ENCODE measurements at regions not wholly inside any gene's neighbourhood (a gene's known extent, or its start where the extent isn't known, plus 50 kb on each side); places are given as distances from the start of the nearest gene placed in this dataset.

- Mint-ChIP-seq H3K9me3 (no peaks in the 10 kb centered on the region), H3K4me3 (no peak overlapping the region), H3K36me3 (ENCODE audit: low read depth) (no peaks in the 10 kb centered on the region), H3K27ac (no peak overlapping the region), H3K4me1 (ENCODE audit: low read depth) (no peaks in the 10 kb centered on the region), H3K27me3 (no peaks in the 10 kb centered on the region)
Measured at GRCh38 chr5:89956838-89957237, 452.7 kb downstream of the CETN3 start.

DNA sequence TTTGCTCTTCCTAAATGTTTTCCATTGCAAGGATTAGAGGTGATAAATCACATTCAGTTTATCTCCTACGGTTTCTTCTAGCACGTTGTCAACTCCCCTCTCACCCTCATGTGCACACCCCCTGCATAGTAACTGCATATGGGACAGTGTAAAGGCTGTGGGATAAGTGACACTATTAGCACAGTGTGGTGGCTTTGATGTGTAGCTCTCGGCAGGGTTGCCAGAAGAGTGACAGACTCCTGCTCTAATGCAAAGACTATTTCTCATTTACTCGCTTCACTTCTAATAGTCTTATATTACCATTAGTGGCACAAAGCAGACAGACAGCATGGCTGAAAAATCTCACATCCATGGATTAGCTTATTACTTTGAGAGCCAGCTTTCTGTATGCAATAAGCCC, 454.6 kb downstream of the CETN3 start:
- Mint-ChIP-seq H3K4me3 (no peak overlapping the region), H3K27me3 (no peaks in the 10 kb centered on the region), H3K4me1 (ENCODE audit: low read depth) (no peaks in the 10 kb centered on the region), H3K27ac (no peak overlapping the region), H3K36me3 (ENCODE audit: low read depth) (no peaks in the 10 kb centered on the region), H3K9me3 (no peaks in the 10 kb centered on the region)

GRCh38 chr5:89951876-89952275, 457.7 kb downstream of the CETN3 start:
- Mint-ChIP-seq H3K27ac (no peak overlapping the region), H3K36me3 (ENCODE audit: low read depth) (no peaks in the 10 kb centered on the region), H3K27me3 (no peaks in the 10 kb centered on the region)

DNA sequence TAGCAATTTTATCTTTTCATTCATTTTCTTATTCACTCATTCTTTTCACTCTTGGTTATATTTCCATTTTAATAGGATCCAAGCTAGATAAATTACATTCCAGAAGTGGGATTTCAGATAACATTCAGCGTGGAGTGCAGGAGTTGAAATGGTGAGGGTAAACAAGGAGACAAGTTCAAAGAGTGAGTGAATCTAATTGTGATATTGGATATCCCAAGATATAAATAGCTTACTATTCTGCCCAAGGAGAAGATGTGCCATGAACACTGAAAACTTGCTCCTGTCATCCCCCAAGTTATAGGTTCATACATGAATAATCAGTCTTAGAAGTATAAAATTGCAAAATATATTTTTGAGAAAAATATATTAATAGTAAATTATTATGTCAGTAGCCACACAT, 459.3 kb downstream of the CETN3 start:
- no peaks in the 10 kb centered on the region for H3K36me3 Mint-ChIP-seq (ENCODE audit: low read depth)
- no peaks in the 10 kb centered on the region for H3K9me3 Mint-ChIP-seq
- H3K4me1 Mint-ChIP-seq (ENCODE audit: low read depth) = no peaks in the 10 kb centered on the region
- H3K4me3 Mint-ChIP-seq = no peak overlapping the region
- H3K27me3 Mint-ChIP-seq = no peaks in the 10 kb centered on the region
- no peak overlapping the region for H3K27ac Mint-ChIP-seq

More at GRCh38 chr5:89951876-89952275, 457.7 kb downstream of the CETN3 start:
- H3K4me1 Mint-ChIP-seq (ENCODE audit: low read depth) = no peaks in the 10 kb centered on the region
- H3K9me3 Mint-ChIP-seq = no peaks in the 10 kb centered on the region
- H3K4me3 Mint-ChIP-seq = no peak overlapping the region

DNA sequence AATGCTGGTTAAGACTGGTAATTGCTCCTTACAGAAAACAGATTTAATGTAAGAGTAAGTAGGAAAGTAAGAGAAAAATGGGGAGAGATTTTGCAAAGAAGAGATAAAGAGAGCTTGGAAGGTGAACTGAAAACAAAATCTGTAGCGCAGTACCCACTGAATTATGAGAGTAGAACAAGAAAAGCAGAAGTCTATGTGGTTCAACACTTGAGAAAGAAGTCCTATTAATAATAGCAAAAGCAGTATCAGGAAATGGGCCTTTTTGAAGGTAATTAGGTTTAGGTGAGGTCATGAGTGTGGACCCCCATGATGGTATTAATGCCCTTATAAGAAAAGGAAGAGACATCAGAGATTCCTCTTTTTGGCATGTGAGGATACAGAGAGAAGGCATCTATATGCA, 460.6 kb downstream of the CETN3 start:
- H3K27ac Mint-ChIP-seq = no peak overlapping the region
- no peaks in the 10 kb centered on the region for H3K27me3 Mint-ChIP-seq
- no peaks in the 10 kb centered on the region for H3K9me3 Mint-ChIP-seq
- H3K36me3 Mint-ChIP-seq (ENCODE audit: low read depth) = no peaks in the 10 kb centered on the region
- H3K4me3 Mint-ChIP-seq = no peak overlapping the region
- no peaks in the 10 kb centered on the region for H3K4me1 Mint-ChIP-seq (ENCODE audit: low read depth)

- H3K9me3 Mint-ChIP-seq = peaks cover 3% of the 10 kb centered on the region
- no peak overlapping the region for H3K27ac Mint-ChIP-seq
- no peaks in the 10 kb centered on the region for H3K4me1 Mint-ChIP-seq (ENCODE audit: low read depth)
- no peaks in the 10 kb centered on the region for H3K27me3 Mint-ChIP-seq
- H3K36me3 Mint-ChIP-seq (ENCODE audit: low read depth) = no peaks in the 10 kb centered on the region
- no peak overlapping the region for H3K4me3 Mint-ChIP-seq
Measured at GRCh38 chr5:89946916-89947315, 462.6 kb downstream of the CETN3 start.

GRCh38 chr5:89946508-89946907, 463.0 kb downstream of the CETN3 start:
- Mint-ChIP-seq H3K9me3 (peaks cover 3% of the 10 kb centered on the region), H3K4me3 (no peak overlapping the region), H3K27ac (no peak overlapping the region), H3K36me3 (ENCODE audit: low read depth) (no peaks in the 10 kb centered on the region), H3K4me1 (ENCODE audit: low read depth) (no peaks in the 10 kb centered on the region), H3K27me3 (no peaks in the 10 kb centered on the region)

DNA sequence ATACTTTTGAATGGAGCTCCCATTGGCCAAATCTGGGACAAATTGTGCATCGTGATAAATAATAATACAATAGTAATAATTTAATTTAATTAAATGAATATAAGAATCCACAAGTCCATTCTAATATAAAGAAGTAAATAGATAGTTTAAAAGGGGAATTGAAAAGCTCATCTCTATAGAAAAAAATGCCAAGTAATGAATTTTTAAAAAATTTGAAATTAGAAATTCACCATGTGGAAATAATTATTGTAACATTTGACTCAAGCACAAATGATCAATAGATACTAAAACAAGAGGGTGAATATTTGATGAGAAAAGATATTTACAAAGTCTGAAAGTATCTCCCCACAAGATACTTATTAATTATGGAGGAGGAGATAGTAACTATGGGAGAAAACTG, 467.4 kb downstream of the CETN3 start:
- Mint-ChIP-seq H3K4me1 (ENCODE audit: low read depth) (no peaks in the 10 kb centered on the region), H3K9me3 (peaks cover 6% of the 10 kb centered on the region), H3K27me3 (no peaks in the 10 kb centered on the region), H3K36me3 (ENCODE audit: low read depth) (no peaks in the 10 kb centered on the region), H3K4me3 (no peak overlapping the region), H3K27ac (no peak overlapping the region)

DNA sequence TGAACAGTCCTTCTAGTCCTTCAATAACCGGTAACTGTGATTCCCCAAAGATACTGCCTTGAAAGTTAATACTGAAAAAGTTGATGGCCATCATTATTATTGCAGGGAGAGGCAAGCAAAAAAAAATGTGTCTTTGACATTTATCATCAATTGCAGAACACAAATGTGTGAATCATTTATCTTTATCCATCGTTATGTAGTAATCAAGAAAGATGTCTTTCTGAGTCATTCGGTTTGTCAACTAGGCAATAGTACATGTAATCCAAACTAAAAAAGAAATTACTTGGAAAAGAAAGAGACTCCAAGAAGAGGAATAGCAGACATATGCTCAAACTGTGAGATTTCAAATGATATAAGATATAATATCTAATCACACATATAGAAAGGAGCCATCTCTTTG, 473.0 kb downstream of the CETN3 start:
- Mint-ChIP-seq H3K36me3 (ENCODE audit: low read depth) (no peaks in the 10 kb centered on the region), H3K27ac (no peak overlapping the region), H3K4me3 (no peak overlapping the region), H3K27me3 (no peaks in the 10 kb centered on the region), H3K4me1 (ENCODE audit: low read depth) (no peaks in the 10 kb centered on the region), H3K9me3 (peaks cover 3% of the 10 kb centered on the region)

- no peaks in the 10 kb centered on the region for H3K27me3 Mint-ChIP-seq
- peaks cover 3% of the 10 kb centered on the region for H3K9me3 Mint-ChIP-seq
- H3K4me1 Mint-ChIP-seq (ENCODE audit: low read depth) = no peaks in the 10 kb centered on the region
- no peaks in the 10 kb centered on the region for H3K36me3 Mint-ChIP-seq (ENCODE audit: low read depth)
- H3K4me3 Mint-ChIP-seq = no peak overlapping the region
- H3K27ac Mint-ChIP-seq = no peak overlapping the region
Measured at GRCh38 chr5:89934069-89934468, 475.5 kb downstream of the CETN3 start.

DNA sequence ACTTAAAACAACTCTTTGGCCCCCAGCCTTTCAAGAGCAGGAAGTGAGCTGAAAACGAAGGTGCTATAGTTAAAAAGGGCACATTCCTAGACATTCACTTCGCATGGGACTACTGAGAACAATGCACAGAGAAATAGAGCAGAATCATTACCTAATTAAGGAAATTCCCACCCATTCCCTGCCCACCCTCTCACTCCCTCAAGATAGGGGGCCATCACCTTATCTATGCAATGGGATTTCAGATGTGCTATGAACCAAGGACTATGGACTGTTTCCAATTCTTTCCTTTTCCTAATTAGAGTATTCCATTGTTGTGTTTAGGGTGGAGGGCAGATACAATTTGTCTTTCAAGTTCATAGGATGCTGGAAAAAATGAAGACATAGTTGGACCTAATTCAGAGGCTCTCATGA, 476.8 kb downstream of the CETN3 start:
- H3K27ac Mint-ChIP-seq = no peak overlapping the region
- H3K4me3 Mint-ChIP-seq = no peak overlapping the region
- no peaks in the 10 kb centered on the region for H3K27me3 Mint-ChIP-seq
- H3K9me3 Mint-ChIP-seq = peaks cover 3% of the 10 kb centered on the region
- H3K4me1 Mint-ChIP-seq (ENCODE audit: low read depth) = no peaks in the 10 kb centered on the region
- H3K36me3 Mint-ChIP-seq (ENCODE audit: low read depth) = no peaks in the 10 kb centered on the region

GRCh38 chr5:89930591-89931392, 478.8 kb downstream of the CETN3 start:
- no peak overlapping the region for H3K4me3 Mint-ChIP-seq
- no peaks in the 10 kb centered on the region for H3K4me1 Mint-ChIP-seq (ENCODE audit: low read depth)
- H3K27ac Mint-ChIP-seq = no peak overlapping the region
- no peaks in the 10 kb centered on the region for H3K36me3 Mint-ChIP-seq (ENCODE audit: low read depth)
- H3K27me3 Mint-ChIP-seq = no peaks in the 10 kb centered on the region
- H3K9me3 Mint-ChIP-seq = peaks cover 3% of the 10 kb centered on the region

DNA sequence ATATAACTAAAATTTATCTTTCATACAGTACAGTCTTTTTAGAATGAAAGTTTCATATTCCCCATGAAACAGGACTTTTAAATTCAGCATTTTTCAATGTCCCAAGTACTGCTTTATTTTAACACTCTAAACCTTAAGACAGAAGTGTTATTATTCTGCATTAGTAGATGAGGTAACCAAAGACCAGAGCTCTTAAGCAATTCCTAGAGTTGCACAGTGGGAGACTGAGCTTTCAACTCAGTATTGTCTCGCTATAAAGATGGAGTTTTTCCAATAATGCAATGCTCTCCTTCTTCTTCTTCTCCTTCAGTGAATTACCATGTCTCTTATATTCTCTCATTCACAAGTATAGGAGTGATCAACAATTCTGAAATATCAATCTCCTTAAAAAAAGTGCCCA, 479.7 kb downstream of the CETN3 start:
- H3K36me3 Mint-ChIP-seq (ENCODE audit: low read depth) = no peaks in the 10 kb centered on the region
- no peak overlapping the region for H3K27ac Mint-ChIP-seq
- H3K4me3 Mint-ChIP-seq = no peak overlapping the region
- H3K4me1 Mint-ChIP-seq (ENCODE audit: low read depth) = no peaks in the 10 kb centered on the region
- H3K9me3 Mint-ChIP-seq = peaks cover 3% of the 10 kb centered on the region
- no peaks in the 10 kb centered on the region for H3K27me3 Mint-ChIP-seq

- H3K4me3 Mint-ChIP-seq = no peak overlapping the region
- H3K4me1 Mint-ChIP-seq (ENCODE audit: low read depth) = no peaks in the 10 kb centered on the region
- H3K27me3 Mint-ChIP-seq = no peaks in the 10 kb centered on the region
Measured at GRCh38 chr5:89929173-89929572, 480.4 kb downstream of the CETN3 start.

GRCh38 chr5:89922161-89922560, 487.4 kb downstream of the CETN3 start:
- no peaks in the 10 kb centered on the region for H3K36me3 Mint-ChIP-seq (ENCODE audit: low read depth)
- no peaks in the 10 kb centered on the region for H3K27me3 Mint-ChIP-seq

More at GRCh38 chr5:89929173-89929572, 480.4 kb downstream of the CETN3 start:
- Mint-ChIP-seq H3K27ac (no peak overlapping the region), H3K9me3 (peaks cover 3% of the 10 kb centered on the region), H3K36me3 (ENCODE audit: low read depth) (no peaks in the 10 kb centered on the region)

GRCh38 chr5:89917112-89917511, 492.4 kb downstream of the CETN3 start:
- H3K4me1 Mint-ChIP-seq (ENCODE audit: low read depth) = no peaks in the 10 kb centered on the region
- H3K27ac Mint-ChIP-seq = no peak overlapping the region
- H3K4me3 Mint-ChIP-seq = no peak overlapping the region
- H3K9me3 Mint-ChIP-seq = no peaks in the 10 kb centered on the region
- no peaks in the 10 kb centered on the region for H3K27me3 Mint-ChIP-seq
- no peaks in the 10 kb centered on the region for H3K36me3 Mint-ChIP-seq (ENCODE audit: low read depth)

More at GRCh38 chr5:89922161-89922560, 487.4 kb downstream of the CETN3 start:
- H3K4me1 Mint-ChIP-seq (ENCODE audit: low read depth) = no peaks in the 10 kb centered on the region
- no peak overlapping the region for H3K4me3 Mint-ChIP-seq
- H3K27ac Mint-ChIP-seq = no peak overlapping the region
- H3K9me3 Mint-ChIP-seq = no peaks in the 10 kb centered on the region
